GM18520 (cell line): ENCODE measurements at regions not wholly inside any gene's neighbourhood (a gene's known extent, or its start where the extent isn't known, plus 50 kb on each side); places are given as distances from the start of the nearest gene placed in this dataset.

ENCODE experiments used
- ATAC-seq: cut with Tn5 transposase; IDR thresholded peaks from one replicate; pipeline ENCODE4 v1.9.1; 2021; ENCODE audit not compliant: unreplicated experiment

DNA sequence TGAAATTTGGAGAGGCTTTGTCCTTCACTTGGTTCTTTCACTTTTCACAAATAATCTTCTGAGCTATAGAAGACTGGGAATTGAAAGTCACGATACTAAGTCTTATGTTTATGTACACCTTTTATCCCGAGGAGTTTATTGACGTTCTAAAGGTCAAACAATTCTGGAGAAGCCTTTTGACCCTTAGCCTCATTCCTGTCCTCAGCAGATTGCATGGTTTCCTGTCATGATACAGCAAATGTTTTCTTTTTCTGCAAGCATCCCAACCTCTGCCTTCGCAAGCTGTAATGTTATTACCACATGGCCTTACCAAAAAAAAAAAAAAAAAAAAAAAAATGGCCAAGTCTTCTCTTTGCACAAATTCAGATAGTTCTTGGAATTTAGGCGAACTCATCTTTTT is 411.7 kb upstream of the FLRT2 start:
- no peak for ATAC-seq

GRCh38 chr14:85122690-85123089 is 407.3 kb upstream of the FLRT2 start:
- no peak for ATAC-seq

GRCh38 chr14:85123755-85124154 is 406.2 kb upstream of the FLRT2 start:
- no peak for ATAC-seq

DNA sequence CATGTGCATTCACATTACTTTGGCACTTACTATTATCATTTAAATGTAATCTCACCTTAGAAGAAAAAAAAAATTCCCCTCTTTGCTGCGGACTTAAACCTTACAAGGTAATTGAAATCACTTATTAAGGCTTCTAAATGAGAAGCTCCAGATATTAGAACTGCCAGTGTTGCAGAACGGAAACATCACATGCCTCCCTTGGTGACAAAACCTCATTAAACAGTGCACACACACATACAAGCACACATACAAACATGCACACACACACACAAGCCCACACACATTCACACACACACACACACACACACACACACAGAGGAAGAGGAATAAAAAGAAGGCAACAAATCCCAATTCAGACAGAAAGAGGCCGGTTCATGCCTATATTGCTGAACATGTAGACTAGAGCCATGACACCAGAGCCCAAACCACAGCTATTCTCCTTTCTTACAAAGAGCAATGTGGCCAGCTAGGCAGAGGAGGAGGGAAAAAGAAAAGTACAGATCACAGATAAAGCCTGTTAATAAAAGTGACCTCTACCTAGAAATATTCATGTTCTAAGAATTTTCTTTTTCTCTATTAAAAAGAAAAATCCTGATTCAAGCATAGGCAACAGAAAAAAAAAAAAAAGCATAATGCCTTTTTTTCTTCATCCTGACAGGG is 405.2 kb upstream of the FLRT2 start:
- no peak for ATAC-seq

- ATAC-seq, result no peak
These were observed 404.7 kb upstream of the FLRT2 start for GRCh38 chr14:85125291-85125670.

- ATAC-seq, result no peak
These were observed 400.0 kb upstream of the FLRT2 start for GRCh38 chr14:85129921-85130320.

DNA sequence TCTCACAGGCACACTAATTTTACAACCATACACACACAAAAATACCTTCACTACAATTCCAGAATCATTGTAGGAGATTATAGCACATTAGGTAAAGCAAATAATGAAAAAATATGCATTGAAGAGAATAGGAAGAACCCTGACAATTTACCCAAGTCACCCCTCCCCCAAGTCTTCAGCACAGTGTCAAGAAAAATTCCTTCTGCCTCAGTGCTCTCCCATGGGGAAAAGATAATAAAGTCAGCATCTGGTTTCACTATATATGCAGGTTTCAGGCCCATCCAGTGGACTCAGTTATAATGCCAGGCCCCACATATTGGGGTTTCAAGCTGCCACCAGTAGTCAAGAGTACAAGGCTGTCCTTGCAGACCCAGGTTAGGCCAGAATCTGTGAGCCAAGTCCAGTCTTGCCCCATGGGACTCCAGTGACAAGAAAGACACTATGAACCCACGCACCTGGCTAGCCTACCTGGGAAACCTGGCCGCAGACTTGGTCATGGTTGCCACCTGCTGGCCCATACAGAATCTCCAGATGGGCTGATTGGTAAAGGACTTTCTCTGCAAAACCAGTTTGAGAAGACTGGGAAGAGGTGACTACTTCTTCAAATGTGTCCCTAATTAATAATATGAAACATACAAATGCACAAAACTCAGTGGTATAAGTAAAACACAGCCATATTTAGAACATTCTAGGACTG is 398.6 kb upstream of the FLRT2 start:
- no peak for ATAC-seq

GRCh38 chr14:85142982-85143381 is 387.0 kb upstream of the FLRT2 start:
- ATAC-seq, result no peak

- no peak for ATAC-seq
These were observed 383.2 kb upstream of the FLRT2 start for GRCh38 chr14:85146779-85147178.

DNA sequence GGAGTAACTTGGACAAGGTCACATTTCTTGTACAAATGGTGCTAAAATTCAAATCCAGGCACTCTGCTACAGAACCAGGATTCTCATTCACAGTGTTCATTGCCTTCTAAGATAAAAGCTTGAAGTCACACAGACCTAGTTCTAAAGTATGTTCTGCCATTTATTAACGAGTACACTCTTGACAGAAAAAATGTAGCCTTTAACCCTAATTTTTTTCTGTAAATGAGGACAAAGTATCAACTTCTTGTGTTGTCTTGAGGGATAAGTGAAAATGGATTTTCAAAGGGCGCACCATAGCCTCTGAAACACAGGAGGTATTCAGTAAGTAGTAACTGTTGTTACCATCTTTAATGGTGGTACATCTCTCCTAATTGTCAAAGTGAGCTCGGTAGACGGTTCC is 379.8 kb upstream of the FLRT2 start:
- ATAC-seq, result no peak

GRCh38 chr14:85154714-85155113 is 375.2 kb upstream of the FLRT2 start:
- ATAC-seq, result no peak

DNA sequence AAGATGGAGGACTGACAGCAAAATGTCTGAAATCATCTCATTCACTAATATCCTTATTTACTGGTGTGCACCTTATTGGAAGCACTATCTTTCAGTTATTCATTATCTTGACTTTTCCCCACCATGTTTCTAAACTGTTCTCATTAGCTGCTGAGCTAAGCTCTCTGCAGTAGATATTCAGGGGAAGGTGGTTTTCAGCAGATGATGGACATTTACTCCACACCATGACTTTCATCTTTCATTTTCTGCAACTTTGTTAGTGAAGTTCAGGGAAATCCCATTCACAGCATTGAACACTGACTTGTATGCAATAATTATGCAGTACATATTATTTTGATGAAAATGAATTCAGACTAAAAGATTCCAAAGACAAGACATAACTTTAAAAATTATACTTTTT is 373.6 kb upstream of the FLRT2 start:
- ATAC-seq, result no peak

- ATAC-seq, result no peak
These were observed 370.2 kb upstream of the FLRT2 start for GRCh38 chr14:85159726-85160125.

- ATAC-seq, result no peak
These were observed 364.9 kb upstream of the FLRT2 start for GRCh38 chr14:85165094-85165493.

DNA sequence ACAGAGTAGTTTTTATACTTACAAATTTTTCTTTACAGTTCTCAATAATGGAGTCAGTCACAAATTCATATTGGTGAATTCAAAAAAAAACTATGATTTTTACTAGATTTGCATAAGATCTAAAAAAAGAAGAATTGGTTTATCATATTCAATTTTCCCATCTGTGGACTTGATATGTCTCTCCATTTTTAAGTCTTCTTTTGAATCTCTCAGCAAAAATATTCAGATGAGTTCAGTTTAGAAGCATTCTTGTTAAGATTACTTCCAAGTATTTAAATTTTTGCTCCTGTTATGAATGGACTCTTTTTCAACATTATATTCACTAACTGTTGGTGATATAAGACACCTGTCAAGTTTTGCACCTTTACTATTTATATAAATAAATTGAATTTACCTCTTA is 360.6 kb upstream of the FLRT2 start:
- ATAC-seq, result no peak

GRCh38 chr14:85172290-85172689 is 357.7 kb upstream of the FLRT2 start:
- ATAC-seq, result no peak

GRCh38 chr14:85172889-85173477 is 357.0 kb upstream of the FLRT2 start:
- no peak for ATAC-seq

GRCh38 chr14:85175556-85175955 is 354.4 kb upstream of the FLRT2 start:
- ATAC-seq, result no peak

DNA sequence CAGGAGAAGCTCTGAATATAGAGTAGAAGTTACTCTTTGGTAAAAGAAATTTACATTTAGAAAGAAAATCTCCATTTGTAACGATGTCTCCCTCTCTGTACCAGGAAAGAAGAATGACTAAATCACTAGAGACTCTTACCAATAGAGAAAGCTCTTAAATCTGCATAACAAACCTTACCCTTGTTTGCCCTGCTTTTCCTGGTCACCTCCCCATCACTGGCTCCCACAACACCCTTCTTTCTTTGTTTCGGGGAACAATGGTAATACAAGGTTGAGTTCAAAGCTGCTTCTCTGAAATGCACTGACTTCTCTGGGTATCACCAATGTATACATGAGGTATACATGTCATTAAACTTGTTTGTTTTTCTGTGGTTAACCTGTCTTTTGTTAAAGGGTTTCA is 351.1 kb upstream of the FLRT2 start:
- ATAC-seq, result no peak

- ATAC-seq, result no peak
These were observed 349.1 kb upstream of the FLRT2 start for GRCh38 chr14:85180876-85181275.

GRCh38 chr14:85182282-85182681 is 347.7 kb upstream of the FLRT2 start:
- ATAC-seq, result no peak

DNA sequence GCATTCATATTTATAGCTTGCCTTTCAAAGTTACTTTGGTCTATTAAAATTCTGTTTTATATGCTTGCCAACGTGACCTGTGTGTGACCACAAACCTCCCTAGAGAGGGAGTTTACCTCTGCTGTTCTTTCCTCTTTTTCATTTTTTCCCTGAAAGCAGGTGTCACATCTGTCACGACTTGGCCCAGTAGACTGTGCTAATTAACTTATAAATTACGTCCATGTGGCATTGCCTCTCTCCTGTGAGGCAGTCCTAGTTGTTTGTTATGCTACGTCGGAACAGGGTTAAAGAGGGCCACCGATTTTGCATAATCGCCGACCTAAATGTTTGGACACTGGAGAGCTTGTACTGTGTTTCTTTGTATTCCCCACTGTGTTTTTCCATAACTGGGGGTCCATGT is 343.9 kb upstream of the FLRT2 start:
- ATAC-seq, result no peak

DNA sequence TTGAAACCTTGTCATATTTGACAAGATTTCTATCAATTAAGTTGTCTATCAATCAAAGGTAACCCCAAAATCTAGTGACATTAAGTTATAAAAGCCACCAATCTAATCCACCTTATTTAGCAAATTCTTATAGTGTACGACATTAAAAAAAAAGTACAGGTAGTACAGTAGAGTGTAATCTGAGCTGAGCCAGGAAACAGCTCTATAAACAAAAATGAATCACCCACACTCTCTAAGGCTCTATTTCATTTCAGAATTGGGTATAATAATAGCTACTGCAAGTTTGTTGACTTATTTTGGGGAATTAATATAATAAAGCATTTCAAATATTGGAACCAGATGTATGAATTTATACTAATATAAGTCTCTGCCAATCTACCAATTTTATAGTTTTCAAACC is 342.4 kb upstream of the FLRT2 start:
- ATAC-seq, result no peak
